IMR-90 (cell line): ENCODE measurements at regions not wholly inside any gene's neighbourhood (a gene's known extent, or its start where the extent isn't known, plus 50 kb on each side); places are given as distances from the start of the nearest gene placed in this dataset.

Experiments used
- ATAC-seq: fragments of 200-7000 bp; cut with Tn5 transposase; 2 replicates; pipeline ENCODE4 v1.9.1; 2020; ENCODE audit warnings: low read depth, mild to moderate bottlenecking, moderate library complexity
- BruUV-seq: library from RNA; stranded (reverse); fragments of 400-500 nt; replicated peaks from 2 replicates; lab custom pipeline; 2021; lab: Mats Ljungman, UMichigan
- CTCF ChIA-PET: fragments of 300-600 bp; formaldehyde crosslinking; extraction: SDS; loops from one replicate; lab custom pipeline; 2021; ENCODE audit warnings: antibody characterized with exemption; lab: Yijun Ruan, JAX
- POLR2A ChIA-PET: fragments of 300-600 bp; sonication (Branson Sonifier 250); formaldehyde crosslinking; loops from one replicate; lab custom pipeline; 2022; ENCODE audit warnings: antibody characterized with exemption; ENCODE audit not compliant: unreplicated experiment; lab: Charles Lee
- DNase-seq: peaks from one replicate; pipeline ENCODE4 v3.0.0; 2013
- H2AFZ ChIP-seq: replicated peaks from 2 replicates; pipeline ENCODE3; 2013; ENCODE audit warnings: low read length, mild to moderate bottlenecking; ENCODE audit not compliant: poor library complexity
- H2AK5ac ChIP-seq: 2 replicates; pipeline ENCODE4 v1.6.1; 2013; ENCODE audit warnings: low read depth, low read length, inconsistent platforms
- H2AK9ac ChIP-seq: replicated peaks from 2 replicates; pipeline ENCODE3; 2013; ENCODE audit warnings: mild to moderate bottlenecking, low read depth, low read length, moderate library complexity; ENCODE audit not compliant: poor library complexity
- H2BK120ac ChIP-seq: 2 replicates; pipeline ENCODE4 v1.6.1; 2013; ENCODE audit warnings: low read depth, low read length, inconsistent platforms
- H2BK15ac ChIP-seq: 3 replicates; pipeline ENCODE4 v1.6.1; 2013; ENCODE audit warnings: low read depth, low read length, inconsistent platforms
- H2BK20ac ChIP-seq: 2 replicates; pipeline ENCODE4 v1.6.1; 2013; ENCODE audit warnings: low read depth, mild to moderate bottlenecking, inconsistent platforms, low read length, moderate library complexity
- H2BK5ac ChIP-seq: 2 replicates; pipeline ENCODE4 v1.6.1; 2013; ENCODE audit warnings: mild to moderate bottlenecking, low read depth, low read length, inconsistent platforms; ENCODE audit not compliant: poor library complexity, severe bottlenecking
- H3K14ac ChIP-seq: replicated peaks from 2 replicates; pipeline ENCODE4 v1.6.1; 2013; ENCODE audit warnings: low read depth, low read length, inconsistent platforms
- H3K18ac ChIP-seq: 2 replicates; pipeline ENCODE4 v1.6.1; 2013; ENCODE audit warnings: low read depth, low read length, control low read depth
- H3K23ac ChIP-seq: 2 replicates; pipeline ENCODE4 v1.6.1; 2013; ENCODE audit warnings: low read depth, low read length, inconsistent platforms
- H3K27ac ChIP-seq: 2 replicates; pipeline ENCODE4 v1.5.1; 2013; ENCODE audit warnings: mild to moderate bottlenecking, control low read depth, low read length; ENCODE audit not compliant: insufficient read depth
- H3K27me3 ChIP-seq: 2 replicates; pipeline ENCODE4 v1.6.1; 2013; ENCODE audit warnings: low read length; ENCODE audit not compliant: control insufficient read depth, insufficient read depth
- H3K36me3 ChIP-seq: 2 replicates; pipeline ENCODE4 v1.6.1; 2013; ENCODE audit warnings: low read length, mixed read lengths; ENCODE audit not compliant: control insufficient read depth, insufficient read depth
- H3K4ac ChIP-seq: 2 replicates; pipeline ENCODE4 v1.6.1; 2013; ENCODE audit warnings: low read depth, low read length, inconsistent platforms
- H3K4me1 ChIP-seq: 2 replicates; pipeline ENCODE4 v1.6.1; 2013; ENCODE audit warnings: low read length, mixed read lengths; ENCODE audit not compliant: control insufficient read depth, insufficient read depth
- H3K4me2 ChIP-seq: 2 replicates; pipeline ENCODE4 v1.6.1; 2013; ENCODE audit warnings: low read depth, mild to moderate bottlenecking, control low read depth, low read length, moderate library complexity
- H3K4me3 ChIP-seq: 2 replicates; pipeline ENCODE4 v1.5.1; 2013; ENCODE audit warnings: low read depth, mild to moderate bottlenecking, control low read depth, low read length, moderate library complexity; ENCODE audit not compliant: insufficient read depth
- H3K56ac ChIP-seq: 2 replicates; pipeline ENCODE4 v1.6.1; 2013; ENCODE audit warnings: low read length, inconsistent platforms; ENCODE audit not compliant: insufficient read depth; ENCODE audit errors: extremely low read depth
- H3K79me1 ChIP-seq, 2 experiments: 2 replicates each; pipeline ENCODE4 v1.6.1; 2013; ENCODE audit warnings: low read length in 2 of 2, inconsistent platforms in 1 of 2, low read depth in 1 of 2
- H3K9ac ChIP-seq: 2 replicates; pipeline ENCODE4 v1.6.1; 2013; ENCODE audit warnings: low read depth, low read length, control low read depth
- H3K9me1 ChIP-seq: 2 replicates; pipeline ENCODE4 v1.6.1; 2013; ENCODE audit warnings: low read length, inconsistent platforms; ENCODE audit not compliant: insufficient read depth
- H3K9me3 ChIP-seq: 2 replicates; pipeline ENCODE4 v1.6.1; 2013; ENCODE audit warnings: low read length; ENCODE audit not compliant: control insufficient read depth, insufficient read depth
- H4K20me1 ChIP-seq: 2 replicates; pipeline ENCODE4 v1.6.1; 2013; ENCODE audit warnings: low read length, inconsistent platforms; ENCODE audit not compliant: insufficient read depth
- H4K5ac ChIP-seq: 2 replicates; pipeline ENCODE4 v1.6.1; 2013; ENCODE audit warnings: mild to moderate bottlenecking, low read depth, low read length, control low read depth
- H4K8ac ChIP-seq, 2 experiments: 2 replicates each; pipeline ENCODE4 v1.6.1; 2013; ENCODE audit warnings: low read depth in 2 of 2, low read length in 2 of 2, control low read depth in 1 of 2, inconsistent platforms in 1 of 2
- H4K91ac ChIP-seq: 2 replicates; pipeline ENCODE4 v1.6.1; 2013; ENCODE audit warnings: low read depth, low read length, inconsistent platforms; ENCODE audit not compliant: insufficient read depth
- CHD1 ChIP-seq: IDR thresholded peaks from 2 replicates; pipeline ENCODE4 v1.6.1; 2012; ENCODE audit warnings: low read depth, low read length, improper control_type of control experiment
- FOS ChIP-seq: fragments of 150-350 bp; IDR thresholded peaks from 2 replicates; pipeline ENCODE4 v1.6.1; 2016; ENCODE audit warnings: low read depth, low read length
- MXI1 ChIP-seq: IDR thresholded peaks from 2 replicates; pipeline ENCODE4 v1.6.1; 2012; ENCODE audit warnings: low read depth, mild to moderate bottlenecking, low read length, moderate library complexity, borderline replicate concordance
- NFE2L2 ChIP-seq: fragments of 150-350 bp; IDR thresholded peaks from 2 replicates; pipeline ENCODE4 v1.6.1; 2016; ENCODE audit warnings: low read depth, mild to moderate bottlenecking, low read length
- RAD21 ChIP-seq: IDR thresholded peaks from 2 replicates; pipeline ENCODE4 v1.6.1; 2012; ENCODE audit warnings: low read length, improper control_type of control experiment
- RCOR1 ChIP-seq: IDR thresholded peaks from 2 replicates; pipeline ENCODE4 v1.6.1; 2012; ENCODE audit warnings: mild to moderate bottlenecking, low read length, improper control_type of control experiment; ENCODE audit not compliant: insufficient replicate concordance
- RFX5 ChIP-seq: IDR thresholded peaks from 2 replicates; pipeline ENCODE4 v1.8.0; 2012; ENCODE audit warnings: low read depth, mild to moderate bottlenecking, low read length, moderate library complexity
- WGBS, 2 experiments: methylation state at CpG; one replicate each; pipeline versions ENCODE4 v1.1.5 to v1.1.7; 2013; ENCODE audit warnings: missing lambda C conversion rate in 2 of 2; ENCODE audit not compliant: insufficient read length in 1 of 2; ENCODE audit errors: extremely low coverage in 2 of 2; 5-methylcytosine and 5-hydroxymethylcytosine counted together
- dilution Hi-C: fragments of 300-500 bp; cut with HindIII; formaldehyde crosslinking; loops from one replicate; pipeline ENCODE4 v1.14.3; 2018; ENCODE audit warnings: low sequenced_read_pairs; ENCODE audit not compliant: unreplicated experiment
- in situ Hi-C: fragments of 300-500 bp; cut with MboI; formaldehyde crosslinking; loops from 3 replicates; pipeline ENCODE4 v1.14.3; 2019; ENCODE audit warnings: low sequenced_read_pairs, inconsistent platforms, mixed read lengths
- intact Hi-C: fragments of 100-400 bp; cut with micrococcal nuclease; formaldehyde crosslinking; loops from 2 replicates; pipeline ENCODE4 v1.10.0; 2022
- TF ChIP-seq, protein P1 (sequence below): fragments of 150-350 bp; IDR thresholded peaks from 2 replicates; pipeline ENCODE4 v1.6.1; 2017; ENCODE audit warnings: mild to moderate bottlenecking, antibody characterized with exemption, low read length, low read depth
- TF ChIP-seq, protein P2 (sequence below): fragments of 150-350 bp; IDR thresholded peaks from 2 replicates; pipeline ENCODE4 v1.6.1; 2016; ENCODE audit warnings: low read depth, mild to moderate bottlenecking, low read length, moderate library complexity, borderline replicate concordance
- TF ChIP-seq, protein P3 (sequence below): conservative IDR thresholded peaks from 2 replicates; pipeline ENCODE4 v1.5.1; 2012; ENCODE audit warnings: mild to moderate bottlenecking, low read depth, low read length, improper control_type of control experiment

DNA sequence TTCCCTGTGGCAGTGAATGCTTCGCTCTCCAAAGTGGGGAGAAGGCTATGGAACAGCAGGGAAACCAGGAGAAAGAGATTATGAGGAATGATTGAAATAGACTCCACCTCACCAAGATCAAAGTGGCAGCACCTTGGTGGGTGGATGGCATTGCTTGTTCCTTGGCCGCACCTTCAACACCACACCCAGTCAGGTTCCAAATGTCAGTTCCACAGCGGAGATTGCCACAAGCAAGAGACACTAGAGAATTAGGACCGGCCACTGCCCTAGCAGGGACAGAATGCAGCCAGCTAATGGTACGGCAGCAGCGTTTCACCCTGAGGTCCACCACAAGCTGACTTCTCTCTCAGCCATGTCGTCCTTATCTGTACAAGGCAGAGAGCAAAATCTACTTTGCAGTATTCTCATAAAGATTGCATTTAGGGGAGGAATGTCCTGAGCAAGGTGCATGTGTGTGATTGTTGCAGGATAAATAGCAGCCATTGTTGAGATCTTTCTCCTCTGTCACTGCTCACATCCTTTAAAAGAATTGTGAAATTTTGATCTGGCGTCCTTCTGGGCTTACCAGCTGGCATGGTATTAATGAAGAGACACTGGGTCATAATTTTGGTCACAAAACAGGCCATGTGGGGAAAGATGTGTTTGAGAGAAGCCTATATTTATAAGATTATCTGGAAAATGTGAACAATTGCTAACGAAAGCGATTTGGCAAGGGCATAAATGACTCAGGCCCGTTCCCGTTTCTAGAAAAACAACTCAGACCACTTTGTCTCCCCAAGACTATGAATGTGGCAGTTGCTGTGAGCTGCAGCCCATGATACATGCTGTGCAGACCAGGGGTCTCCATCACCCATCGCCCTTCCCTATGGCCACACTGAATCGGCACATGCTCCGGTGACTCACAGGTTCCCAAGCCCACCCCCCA, 228.6 kb upstream of the ID2 start (continued):
- TF ChIP-seq, protein P1, sequence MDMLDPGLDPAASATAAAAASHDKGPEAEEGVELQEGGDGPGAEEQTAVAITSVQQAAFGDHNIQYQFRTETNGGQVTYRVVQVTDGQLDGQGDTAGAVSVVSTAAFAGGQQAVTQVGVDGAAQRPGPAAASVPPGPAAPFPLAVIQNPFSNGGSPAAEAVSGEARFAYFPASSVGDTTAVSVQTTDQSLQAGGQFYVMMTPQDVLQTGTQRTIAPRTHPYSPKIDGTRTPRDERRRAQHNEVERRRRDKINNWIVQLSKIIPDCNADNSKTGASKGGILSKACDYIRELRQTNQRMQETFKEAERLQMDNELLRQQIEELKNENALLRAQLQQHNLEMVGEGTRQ: no peak

DNA sequence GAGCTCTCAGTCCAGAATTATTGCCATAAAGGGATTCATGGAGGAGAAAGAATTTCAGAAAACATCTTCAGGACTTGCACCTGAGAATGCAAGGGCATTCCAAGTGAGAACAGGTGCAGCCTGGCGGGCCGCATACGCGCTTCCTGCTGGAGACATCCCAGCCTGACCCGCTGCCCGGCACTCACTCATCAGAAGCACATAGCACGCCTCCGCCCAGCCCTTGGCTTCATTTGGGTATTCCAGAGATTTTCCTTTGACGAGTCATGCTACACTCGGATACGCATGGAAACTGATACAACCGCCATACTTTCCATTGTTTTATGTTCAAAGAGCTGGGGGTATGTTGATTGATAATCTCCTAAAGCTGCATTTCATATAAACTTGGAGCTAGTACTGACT, 228.0 kb upstream of the ID2 start:
- H3K4me1 ChIP-seq: no peaks in the 10 kb centered on the region
- H4K91ac ChIP-seq: no peak overlapping the region
- H3K56ac ChIP-seq: no peak overlapping the region
- no peaks in the 10 kb centered on the region for H4K20me1 ChIP-seq
- no peak overlapping the region for H3K4me2 ChIP-seq
- dilution Hi-C loops: no loop called here
- DNase-seq: peak; percentile 8
- H3K9me1 ChIP-seq: no peaks in the 10 kb centered on the region
- no peak overlapping the region for H2BK120ac ChIP-seq
- H3K14ac ChIP-seq: no peak overlapping the region
- WGBS, 2 experiments: 95% methylated on average over 4 of the region's 12 CpGs; no CpG with 5 or more reads in 1 of the 2 experiments
- ChIA-PET POLR2A (no interaction called here), CTCF (no interaction called here)
- H4K8ac ChIP-seq: no peak overlapping the region
- H3K9me3 ChIP-seq: no peaks in the 10 kb centered on the region
- no peak overlapping the region for H2AK9ac ChIP-seq
- no peak overlapping the region for H3K18ac ChIP-seq
- peaks cover 11% of the 10 kb centered on the region for H3K27me3 ChIP-seq
- no TSS peak for BruUV-seq
- H2AFZ ChIP-seq: peak overlapping the region; percentile 26
- intact Hi-C loops: no loop called here
- no peaks in the 10 kb centered on the region for H3K36me3 ChIP-seq
- ATAC-seq: no peak
- H2AK5ac ChIP-seq: no peak overlapping the region
- no peak overlapping the region for H3K4me3 ChIP-seq
- H3K23ac ChIP-seq: no peak overlapping the region
- no peak overlapping the region for H3K27ac ChIP-seq
- no peak overlapping the region for H3K4ac ChIP-seq
- H3K79me1 ChIP-seq: no peaks in the 10 kb centered on the region
- H4K5ac ChIP-seq: no peak overlapping the region
- no peak overlapping the region for H2BK15ac ChIP-seq
- no peak overlapping the region for H3K9ac ChIP-seq
- no peak overlapping the region for H2BK20ac ChIP-seq
- no peak overlapping the region for H2BK5ac ChIP-seq
- in situ Hi-C loops: no loop called here
- TF ChIP-seq RFX5: no peak
- no peak for TF ChIP-seq FOS
- TF ChIP-seq, protein P2, sequence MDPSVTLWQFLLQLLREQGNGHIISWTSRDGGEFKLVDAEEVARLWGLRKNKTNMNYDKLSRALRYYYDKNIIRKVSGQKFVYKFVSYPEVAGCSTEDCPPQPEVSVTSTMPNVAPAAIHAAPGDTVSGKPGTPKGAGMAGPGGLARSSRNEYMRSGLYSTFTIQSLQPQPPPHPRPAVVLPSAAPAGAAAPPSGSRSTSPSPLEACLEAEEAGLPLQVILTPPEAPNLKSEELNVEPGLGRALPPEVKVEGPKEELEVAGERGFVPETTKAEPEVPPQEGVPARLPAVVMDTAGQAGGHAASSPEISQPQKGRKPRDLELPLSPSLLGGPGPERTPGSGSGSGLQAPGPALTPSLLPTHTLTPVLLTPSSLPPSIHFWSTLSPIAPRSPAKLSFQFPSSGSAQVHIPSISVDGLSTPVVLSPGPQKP: no peak
- TF ChIP-seq MXI1: no peak
- TF ChIP-seq, protein P1: no peak
- no peak for TF ChIP-seq RCOR1
- no peak for TF ChIP-seq RAD21
- no peak for TF ChIP-seq CHD1
- no peak for TF ChIP-seq NFE2L2
- TF ChIP-seq, protein P3, sequence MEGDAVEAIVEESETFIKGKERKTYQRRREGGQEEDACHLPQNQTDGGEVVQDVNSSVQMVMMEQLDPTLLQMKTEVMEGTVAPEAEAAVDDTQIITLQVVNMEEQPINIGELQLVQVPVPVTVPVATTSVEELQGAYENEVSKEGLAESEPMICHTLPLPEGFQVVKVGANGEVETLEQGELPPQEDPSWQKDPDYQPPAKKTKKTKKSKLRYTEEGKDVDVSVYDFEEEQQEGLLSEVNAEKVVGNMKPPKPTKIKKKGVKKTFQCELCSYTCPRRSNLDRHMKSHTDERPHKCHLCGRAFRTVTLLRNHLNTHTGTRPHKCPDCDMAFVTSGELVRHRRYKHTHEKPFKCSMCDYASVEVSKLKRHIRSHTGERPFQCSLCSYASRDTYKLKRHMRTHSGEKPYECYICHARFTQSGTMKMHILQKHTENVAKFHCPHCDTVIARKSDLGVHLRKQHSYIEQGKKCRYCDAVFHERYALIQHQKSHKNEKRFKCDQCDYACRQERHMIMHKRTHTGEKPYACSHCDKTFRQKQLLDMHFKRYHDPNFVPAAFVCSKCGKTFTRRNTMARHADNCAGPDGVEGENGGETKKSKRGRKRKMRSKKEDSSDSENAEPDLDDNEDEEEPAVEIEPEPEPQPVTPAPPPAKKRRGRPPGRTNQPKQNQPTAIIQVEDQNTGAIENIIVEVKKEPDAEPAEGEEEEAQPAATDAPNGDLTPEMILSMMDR: no peak
